RPMI8226 (cell line): ENCODE measurements at regions not wholly inside any gene's neighbourhood (a gene's known extent, or its start where the extent isn't known, plus 50 kb on each side); places are given as distances from the start of the nearest gene placed in this dataset.
A peak's percentile ranks its signal among the peaks of the same experiment; 100 is the strongest.

Source experiments
- DNase-seq: peaks from one replicate; pipeline ENCODE4 v3.0.0-alpha.2; 2015

DNA sequence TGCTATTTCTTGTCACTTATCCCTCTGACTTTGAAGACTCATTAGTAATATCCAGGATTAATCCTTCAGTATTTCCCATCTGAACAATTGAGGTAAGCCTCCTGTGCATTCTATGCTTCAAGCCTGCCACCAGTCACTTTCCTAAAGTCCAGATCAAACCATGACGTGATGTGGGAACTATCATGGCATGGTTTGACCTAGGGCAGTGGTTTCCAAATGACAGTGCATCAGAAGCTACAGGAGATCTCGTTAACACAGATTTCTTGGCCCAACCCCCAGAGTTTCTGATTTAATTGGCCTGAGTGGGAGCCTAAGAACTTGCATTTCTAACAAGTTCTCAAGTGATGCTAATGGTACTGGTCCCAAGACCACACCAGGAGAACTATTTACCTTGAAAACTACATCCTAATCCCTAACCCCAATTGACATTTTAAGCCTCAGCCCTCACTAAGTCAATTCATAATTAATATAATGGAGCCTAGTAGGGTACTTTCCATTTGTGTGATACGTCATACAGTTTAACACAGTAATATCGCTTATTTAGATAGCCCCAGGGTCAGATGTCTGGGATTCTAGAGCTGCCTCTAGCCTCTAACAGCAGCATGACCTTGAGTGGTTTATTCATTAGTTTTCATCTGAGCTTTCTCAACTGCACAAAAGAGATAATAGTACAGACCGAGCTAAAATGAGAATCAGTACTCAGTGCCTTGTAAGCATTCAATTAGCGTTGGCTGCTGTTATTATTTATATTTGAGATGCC is 907.6 kb downstream of the TFAP2A start:
- DNase-seq = no peak

DNA sequence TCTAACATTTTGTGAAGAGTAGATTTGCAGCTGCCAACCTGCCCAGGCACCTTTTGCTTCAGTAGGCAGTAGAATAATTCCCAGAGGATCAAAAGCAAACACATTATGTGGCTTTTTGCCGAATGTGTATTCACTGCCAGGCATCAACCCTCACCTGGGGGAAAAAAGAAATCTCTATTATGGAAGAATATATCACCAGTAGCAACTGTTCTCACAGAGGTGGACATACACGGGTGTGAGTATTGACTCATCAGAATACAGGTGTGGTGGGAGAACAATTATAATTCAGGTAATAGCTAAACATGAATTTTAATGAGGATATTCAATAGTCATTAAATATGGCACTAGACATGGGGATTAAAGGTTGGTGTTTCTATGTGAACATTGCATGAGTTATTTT is 910.7 kb downstream of the TFAP2A start:
- DNase-seq = no peak

DNA sequence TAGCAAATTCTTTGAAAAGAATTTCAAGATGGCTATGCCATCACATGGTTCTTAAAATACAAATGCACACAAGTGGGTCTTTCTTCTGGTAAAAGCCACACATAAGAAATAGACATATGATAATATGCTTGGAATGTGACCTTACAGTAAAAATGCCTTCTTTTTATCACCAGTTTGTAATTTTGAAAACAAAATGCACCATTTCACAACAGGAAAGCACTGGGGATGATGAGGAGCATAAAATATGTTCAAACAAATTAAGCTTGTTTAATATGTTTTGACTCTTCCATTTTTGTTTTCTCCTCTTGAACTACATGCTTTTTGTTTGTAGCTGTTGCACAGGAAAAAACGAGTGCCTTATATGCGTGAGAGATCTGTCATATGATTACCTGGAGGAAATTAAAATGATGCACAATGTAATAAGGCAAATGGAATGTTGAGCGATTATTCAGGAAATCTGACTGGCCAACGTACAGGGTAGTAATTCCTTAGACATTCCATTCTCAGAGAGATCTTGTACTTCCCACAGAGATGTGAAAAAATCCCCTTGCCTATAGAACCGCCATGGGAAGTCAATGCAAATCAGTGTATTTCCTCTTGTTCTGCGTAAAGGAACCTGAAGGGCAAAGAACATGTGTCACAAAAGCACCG is 911.6 kb downstream of the TFAP2A start:
- no peak for DNase-seq

DNA sequence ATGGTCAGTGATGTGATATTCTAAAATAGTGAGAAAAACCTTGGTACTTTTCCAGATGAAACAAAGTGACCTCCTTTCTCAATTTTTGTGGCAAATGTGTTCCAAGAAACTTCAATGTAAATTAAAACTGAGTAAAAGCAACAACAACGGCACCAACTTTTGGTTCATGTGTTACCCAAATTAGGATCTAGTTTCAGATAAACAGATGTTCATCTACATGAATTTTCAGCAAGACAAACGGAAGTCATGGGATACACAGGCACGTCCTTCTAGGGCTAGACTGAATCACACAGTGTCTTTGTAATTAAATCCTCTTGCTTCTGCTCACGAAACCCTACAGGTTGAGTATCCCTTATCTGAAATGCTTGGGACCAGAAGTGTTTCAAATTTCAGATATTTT is 915.2 kb downstream of the TFAP2A start:
- DNase-seq = no peak

DNA sequence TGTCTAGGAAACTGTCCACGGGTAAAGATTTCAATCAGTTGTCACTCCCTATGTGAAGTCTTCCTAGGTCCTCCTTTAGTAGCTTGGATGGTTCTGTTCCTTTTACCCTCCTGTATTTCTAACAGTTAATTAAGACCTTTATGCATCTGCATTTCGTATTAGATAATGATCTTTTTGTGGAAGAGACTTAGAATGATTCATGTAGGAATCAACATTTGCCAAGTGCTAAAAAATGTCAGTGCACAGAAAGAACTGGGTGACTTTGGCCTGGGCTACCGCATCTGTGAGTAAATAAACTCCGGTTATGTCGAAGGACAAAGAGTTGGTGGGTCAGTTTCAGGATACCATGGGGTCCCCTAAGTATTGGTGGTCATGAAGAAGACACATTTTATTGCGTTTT is 918.0 kb downstream of the TFAP2A start:
- no peak for DNase-seq

DNA sequence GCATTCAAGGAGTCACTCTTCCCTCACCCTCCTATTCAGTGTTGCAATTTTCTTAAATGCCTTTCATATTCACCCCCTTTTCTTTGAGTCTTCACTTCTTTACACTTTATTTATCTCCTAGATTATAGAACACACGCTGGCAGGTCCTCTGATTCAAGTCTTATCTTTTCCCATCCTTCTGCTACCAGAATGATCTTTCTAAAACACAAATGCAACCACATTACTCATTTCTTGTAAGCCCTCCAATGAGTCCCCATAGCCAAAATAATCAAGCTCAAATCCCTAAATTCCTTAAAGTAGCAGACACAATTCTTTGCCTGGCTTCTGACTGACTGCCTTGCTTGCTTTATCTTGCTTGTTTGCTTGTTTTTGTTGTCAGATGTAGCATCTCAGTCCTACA is 920.0 kb downstream of the TFAP2A start:
- DNase-seq = no peak

DNA sequence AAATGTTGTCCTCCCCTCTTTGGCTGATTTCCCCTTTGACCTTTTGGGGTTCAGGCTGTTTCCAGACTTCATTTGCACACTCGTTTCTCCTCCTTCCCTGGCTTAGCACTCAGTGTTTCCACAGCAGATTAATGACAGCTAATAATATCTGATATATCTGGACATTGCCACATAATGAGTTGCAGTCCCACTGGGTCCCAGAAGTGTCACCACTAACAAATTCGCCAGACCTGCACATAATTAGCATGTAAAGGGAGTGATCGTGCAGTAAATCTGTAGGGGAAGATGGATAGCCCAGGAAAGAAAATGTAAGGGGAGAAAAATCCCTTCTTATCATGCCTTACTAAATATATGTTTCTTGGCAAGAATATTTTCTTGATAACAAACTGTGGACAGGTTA is 922.1 kb downstream of the TFAP2A start:
- DNase-seq = no peak

DNA sequence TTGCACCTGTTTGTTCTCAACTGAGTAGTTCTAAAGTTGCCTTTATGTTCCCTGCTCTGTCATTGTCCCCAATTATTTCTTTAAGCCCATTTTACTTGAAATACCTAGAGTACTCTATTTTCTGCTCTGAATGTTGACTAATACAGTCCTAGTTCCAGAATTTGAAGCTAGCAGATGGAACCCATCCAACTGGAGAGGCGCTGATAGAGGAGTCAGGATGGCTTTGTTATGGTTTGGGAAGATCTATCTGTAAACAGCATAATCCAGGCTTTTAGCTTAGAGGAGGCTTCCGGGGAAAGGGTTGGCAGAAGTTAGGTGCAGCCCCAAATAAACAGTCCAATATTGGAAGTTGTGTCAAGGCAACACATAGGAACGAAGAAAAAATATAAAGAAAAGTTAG is 927.7 kb downstream of the TFAP2A start:
- DNase-seq = no peak

DNA sequence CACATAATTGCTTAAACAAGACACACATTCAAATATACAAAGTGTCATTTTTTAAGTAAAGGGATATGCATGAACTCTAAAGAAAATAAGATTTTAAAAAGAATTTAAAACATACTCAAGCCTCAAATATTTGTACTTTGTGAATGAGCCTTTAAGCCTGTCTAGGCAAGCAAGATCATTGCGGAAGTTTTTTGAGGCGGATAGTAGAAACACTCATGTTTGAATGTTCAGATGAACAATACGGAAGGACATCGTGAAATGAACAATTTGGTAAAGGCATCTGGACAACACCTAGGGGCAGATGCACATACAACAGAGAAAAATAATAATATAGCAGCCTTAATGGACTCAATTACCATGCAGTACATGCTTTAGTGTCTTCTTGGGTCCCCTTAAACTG is 928.9 kb downstream of the TFAP2A start:
- DNase-seq = no peak

DNA sequence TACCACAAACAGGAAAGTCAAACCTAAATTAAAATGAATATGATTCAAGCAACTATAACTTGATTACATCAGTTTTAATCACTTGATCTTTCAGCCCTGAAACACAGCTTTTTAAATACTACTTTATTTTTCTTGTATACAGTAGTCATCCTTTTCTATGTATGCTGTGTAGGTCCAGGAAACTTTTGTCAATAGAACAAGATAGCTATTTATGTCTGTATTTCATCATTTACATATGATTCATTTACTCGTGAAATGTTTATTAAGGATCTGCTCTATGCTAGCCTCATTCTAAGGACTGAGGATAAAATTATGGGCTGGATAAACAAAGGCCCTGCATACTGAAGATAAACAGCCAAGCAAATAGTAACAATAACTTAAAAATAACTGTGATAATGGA is 930.2 kb downstream of the TFAP2A start:
- DNase-seq = no peak

DNA sequence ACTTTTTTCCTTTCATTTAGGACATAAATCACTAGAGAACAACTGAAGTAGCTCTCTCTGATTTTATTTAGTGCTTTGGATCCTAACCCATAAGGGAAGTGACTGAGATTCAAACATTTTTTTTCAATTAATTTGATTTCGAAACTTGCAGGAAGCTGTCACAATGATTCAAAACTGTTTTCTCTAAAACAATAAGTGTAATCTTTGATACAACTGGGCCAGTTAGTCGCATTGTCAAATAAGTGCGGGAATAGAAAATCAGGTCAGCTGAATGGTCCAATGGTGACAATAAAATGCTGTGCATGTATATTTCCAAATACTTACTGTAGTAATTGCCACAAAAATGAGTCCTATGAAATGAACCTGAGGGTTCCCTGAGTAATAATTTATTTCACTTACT is 930.8 kb downstream of the TFAP2A start:
- DNase-seq = no peak

DNA sequence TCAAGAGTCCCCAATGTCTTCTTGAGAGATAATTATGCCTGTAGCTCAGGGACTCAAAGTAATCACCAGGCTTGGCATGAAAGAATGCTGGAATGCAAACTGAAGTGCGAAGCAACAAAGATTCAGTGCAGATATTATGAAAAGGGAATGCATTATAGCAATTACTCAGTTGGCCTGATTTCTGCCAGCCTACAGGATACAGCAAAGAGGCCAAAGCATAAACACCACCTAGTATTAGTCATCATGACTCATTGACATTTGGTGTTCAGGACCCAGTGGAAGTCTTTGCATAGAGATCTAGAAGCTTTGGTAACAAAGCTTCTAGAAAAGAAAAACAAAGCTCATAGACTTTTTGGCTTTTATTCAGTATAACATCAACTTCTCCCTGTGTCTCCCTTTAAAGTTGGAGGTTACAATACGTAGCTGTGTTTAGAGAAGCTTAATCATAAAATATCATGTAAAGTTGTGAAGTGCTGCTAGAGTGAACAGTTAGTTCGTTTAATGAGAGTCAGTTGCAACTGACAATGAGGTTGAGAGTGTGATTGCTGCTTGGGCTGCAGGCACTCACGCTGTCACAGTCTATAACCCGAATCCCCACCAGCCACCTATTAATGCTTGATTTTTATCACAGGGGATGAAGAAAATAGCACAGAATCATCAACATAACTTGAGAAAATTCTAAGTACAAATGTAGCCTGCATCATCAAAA is 932.7 kb downstream of the TFAP2A start:
- no peak for DNase-seq

DNA sequence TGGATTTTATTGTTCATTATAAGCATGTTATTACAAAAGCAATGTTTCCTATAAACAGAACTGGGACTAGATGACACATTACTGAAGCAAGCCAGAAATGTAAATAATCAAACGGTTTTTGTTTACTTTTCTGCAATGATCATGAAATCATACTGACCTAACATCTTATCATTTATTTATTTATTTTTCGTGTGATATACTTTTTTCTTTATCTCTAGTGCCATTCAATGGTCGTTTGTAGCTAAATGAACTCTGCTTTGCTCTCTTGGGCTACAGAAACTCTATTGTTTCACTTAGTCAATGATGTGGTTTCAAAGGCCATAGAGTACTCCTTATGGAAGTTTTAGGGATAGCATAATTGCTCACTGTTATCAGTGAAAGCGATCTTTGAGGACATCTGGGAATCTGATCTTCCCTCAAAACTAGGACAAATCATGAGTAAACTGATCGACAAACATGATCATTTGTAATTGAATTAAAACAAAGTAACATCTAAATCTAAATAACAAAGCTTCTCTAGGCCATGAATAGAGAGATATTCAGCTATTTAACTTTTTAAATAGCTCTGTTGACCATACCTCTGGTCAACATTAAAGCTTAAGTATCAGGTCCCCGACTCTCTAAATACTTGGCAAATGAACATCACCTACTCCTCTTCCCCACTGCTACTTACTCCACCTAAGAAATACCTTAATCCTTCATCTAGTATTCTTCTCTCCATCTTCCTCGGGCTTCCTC is 933.4 kb downstream of the TFAP2A start:
- DNase-seq = no peak

DNA sequence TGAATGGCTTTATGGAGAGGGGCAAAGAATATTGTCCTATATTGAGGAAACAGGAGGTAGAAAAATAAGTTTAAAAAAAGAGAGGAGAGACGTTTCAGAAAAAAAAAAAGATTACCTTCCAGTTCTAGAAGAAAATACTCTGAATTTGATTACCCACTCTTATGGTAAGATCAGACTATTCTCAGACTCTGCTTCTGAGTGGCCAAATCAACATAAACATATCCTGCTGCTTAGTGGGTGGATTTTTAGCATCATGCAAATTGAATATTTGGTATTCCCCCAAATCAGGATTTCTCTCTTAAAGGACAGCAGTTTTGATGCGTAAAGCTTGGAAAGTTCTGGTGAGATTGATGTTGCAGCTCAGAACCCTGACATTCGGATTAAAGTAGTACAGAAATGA is 946.6 kb downstream of the TFAP2A start:
- no peak for DNase-seq

DNA sequence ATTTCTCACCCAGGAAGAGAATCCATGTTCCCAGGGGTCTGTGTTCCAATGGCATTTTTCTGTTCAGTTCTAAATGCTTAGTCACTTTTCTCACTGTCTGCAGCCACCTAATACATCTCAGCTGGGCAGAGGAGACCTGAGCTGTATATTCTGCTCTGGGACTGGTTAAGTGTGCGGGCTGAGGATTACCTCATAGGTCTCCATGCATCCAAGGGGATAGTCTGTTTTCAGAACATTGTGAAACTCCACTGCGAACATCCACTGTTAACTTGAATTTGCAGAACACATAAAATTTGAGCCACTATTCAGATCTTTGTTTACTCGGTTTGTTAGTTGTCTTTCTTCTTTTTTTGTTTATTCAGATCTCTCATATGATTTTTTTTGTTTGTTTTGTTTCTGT is 947.1 kb downstream of the TFAP2A start:
- DNase-seq = no peak

DNA sequence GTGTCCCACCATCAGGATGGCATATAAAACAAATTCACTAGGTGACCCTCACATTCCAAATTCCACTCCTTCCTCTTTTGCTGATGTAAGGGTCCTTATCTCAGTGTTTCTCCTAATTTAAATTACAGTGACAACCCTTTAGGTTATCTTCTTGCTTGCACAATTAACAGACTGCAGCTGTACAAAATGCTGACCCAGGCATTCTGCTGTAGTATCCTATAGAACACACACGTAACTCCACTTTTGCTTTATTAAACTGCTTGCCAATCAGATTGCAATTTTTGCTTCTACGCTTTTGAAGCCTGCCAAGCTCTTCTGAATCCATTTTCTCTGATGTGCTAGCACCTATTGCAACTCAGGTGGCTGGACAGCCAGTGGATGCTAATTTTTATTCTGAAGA is 950.3 kb downstream of the TFAP2A start:
- DNase-seq = peak; percentile 42

DNA sequence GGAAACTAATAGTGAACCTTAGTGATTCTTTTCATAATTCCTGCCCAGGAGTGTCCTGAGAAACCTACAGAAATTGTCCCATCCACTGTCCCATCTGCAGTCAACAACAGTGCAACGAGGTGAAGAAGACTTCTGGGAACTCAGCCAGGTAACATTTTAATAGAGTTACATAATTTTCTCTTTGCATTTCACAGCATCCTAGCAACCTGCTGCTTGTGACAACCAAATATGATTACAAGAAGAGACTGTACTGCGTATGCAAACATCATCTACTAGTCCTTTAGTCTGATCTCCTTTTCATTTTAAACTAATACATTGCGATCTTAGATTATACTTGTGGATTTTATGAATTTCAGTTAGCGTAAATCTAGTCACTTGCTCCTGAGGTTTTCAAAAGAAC is 951.6 kb downstream of the TFAP2A start:
- peak; percentile 24 for DNase-seq

DNA sequence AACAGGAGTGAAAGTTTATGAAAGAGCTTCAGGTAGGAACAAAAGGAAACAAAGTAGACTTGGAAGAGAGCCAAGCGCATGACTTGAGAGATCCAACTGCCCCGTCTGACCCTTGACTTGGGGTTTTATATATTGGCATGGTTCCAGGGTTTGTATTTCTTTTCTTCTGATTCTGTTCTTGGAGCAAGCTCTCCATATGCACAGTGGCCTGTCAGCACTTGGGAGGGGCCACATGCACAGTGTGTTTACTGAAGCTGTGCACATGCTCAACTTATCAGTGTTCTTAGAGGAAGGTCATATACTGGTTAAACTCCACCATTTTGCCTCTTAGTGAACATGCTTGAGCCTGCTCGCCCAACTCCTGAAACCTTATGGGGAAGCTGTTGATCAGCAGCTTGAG is 953.7 kb downstream of the TFAP2A start:
- peak; percentile 83 for DNase-seq

DNA sequence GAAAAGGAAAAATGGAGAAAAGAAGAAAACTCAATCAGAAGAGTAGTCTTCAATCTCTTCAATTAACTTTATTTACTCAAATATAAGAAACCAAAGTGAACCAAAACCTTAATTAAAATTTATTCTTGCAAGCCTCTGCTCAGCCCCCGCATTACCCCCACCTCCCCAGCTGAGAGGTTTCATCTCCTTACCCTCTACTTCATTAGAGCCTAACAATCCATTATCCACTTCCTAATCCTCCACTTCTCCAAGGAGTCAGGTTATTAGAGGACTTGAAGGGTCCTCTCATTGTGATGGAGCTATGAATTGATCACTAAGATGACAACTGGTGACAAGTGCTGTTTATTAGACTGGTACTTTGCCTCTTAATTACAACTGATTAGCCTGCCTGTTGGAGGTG is 956.5 kb downstream of the TFAP2A start:
- no peak for DNase-seq

DNA sequence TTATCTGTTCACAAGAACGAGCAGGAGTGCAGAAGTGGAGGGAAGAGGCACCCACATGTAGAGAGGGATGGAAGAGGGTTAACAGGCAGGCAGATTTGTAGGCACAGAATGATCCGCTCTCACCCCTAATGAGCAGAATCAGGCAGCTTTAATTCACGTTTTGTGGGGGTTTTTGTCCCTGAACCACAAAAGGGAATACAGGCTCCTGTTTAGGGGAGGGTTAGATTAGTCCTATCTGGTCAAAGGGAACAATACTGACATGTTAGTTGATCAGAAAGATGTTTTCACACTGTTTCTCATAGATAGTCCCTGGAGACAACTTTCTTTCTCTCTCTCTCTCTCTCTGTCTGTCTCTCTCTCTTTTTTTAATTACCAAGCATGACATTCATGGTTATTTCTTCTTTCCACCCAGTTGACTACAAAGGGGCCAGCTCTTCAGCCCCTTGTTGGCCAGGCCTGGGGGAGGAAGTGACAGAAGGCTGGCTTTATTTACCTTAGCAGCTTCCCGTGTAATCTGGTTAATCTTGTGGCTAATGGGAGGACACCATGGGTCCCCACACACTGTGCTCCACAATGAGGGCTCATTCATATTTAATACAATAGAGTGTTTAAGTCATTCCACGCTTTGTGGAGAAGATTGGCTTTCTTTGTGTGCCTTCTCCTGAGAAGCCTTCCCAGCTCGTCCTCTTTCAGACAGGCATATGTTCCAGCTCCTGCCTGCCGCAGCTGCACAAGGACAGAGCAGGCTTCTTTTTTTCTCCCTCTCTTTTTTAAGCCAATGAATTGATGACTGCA is 958.8 kb downstream of the TFAP2A start:
- no peak for DNase-seq

DNA sequence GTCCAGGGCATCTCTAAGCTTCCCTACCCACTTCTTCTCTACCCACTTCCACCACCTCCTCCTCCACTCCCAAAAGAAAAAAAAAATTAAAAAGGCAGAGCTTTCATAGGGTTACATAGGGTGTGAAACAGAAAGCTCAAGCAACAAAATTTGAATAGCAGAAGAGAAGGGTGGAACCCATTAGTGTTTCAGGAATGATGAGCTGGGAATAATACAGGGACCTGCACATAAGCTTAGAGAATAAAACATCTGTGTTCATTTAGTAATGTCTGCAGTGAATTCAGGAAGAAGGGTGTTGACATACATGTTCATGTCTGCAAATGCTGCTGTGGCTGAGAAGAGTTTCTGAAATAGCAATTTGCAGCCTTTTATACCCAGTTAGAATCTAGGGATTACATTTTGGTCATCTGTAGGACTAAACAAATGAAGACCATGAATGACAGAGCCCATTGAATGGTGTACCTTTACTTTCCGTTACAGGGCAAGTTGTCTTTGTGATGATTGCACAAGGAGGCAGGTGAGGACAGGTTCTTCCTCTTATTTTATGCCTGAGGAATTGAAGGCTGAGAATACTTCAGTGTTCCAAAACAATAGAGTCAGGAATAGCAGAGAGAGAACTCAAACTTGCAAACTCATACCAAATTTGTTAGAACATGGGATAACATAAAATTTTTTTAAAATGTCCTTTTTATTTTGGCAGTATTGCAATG is 975.1 kb downstream of the TFAP2A start:
- no peak for DNase-seq

DNA sequence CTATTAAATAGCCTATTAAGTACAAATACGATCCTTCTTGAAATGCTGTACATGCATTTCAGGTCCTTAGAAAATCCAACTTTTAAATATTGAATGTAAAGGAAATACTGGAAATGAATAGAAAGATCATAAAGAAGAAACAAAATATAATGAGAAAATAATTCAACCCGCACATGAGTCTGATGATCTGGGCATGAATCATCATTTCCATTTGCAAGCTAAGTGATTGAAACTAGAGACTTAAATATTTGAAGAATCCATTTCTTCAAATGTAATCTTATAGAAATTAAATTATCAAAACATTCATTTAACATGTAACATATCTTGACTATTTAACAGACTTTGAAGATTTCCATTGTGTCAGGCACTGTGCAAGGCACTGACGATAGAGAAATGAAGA is 977.0 kb downstream of the TFAP2A start:
- DNase-seq = no peak
